ENCODE measurements at regions not wholly inside any gene's neighbourhood (a gene's known extent, or its start where the extent isn't known, plus 50 kb on each side); places are given as distances from the start of the nearest gene placed in this dataset.
A peak's percentile ranks its signal among the peaks of the same experiment; 100 is the strongest.
"Not testable (repeated sequence)": the region's sequence is repeated elsewhere in the genome, so short reads cannot be mapped to it uniquely, and the experiment has no call there.

DNA sequence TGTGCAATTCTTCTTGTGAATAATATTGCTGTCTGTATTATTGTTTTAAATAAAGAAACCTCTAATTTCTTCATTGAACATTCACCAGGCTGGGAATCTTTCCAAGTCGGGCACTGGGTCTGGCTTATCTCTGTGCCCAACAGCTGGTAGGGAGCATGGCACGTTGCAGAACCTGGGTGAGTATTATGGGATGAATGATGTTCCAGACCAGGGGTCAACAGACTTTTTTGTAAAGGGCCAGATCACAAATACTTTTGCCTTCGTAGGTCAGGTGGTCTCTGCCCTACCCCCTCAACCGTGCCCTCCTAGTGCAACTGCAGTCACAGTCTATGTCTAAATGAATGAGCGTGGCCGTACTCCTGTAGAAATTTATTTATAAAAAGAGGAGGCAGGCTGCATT is 81.6 kb upstream of the FOXQ1 start:
- no peak for DNase-seq

GRCh38 chr6:1229808-1230207 is 82.1 kb upstream of the FOXQ1 start:
- no peak for DNase-seq

- no peak for DNase-seq
Measured at GRCh38 chr6:1229301-1229700, 82.6 kb upstream of the FOXQ1 start.

DNA sequence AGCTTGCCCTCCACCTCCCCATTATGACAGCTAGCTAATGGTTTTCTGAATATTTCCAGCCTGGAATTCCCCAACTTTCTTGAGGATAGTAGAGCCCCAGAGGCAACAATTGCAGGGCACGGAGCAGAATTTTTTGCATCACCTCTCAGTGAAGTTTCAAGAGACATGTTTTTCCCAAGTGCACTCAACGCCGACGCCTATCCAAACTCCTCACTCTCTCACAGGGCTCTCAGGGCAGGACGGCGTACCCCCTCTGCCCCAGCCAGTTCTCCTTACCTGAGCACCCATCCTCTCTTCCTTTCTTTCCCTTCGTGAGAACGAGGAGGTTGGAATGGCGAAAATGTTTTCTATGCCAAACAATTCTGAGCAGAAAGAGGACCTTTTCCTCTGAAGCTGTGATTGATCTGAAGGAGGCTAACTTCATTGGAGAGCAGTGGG is 83.1 kb upstream of the FOXQ1 start:
- DNase-seq: no peak

DNA sequence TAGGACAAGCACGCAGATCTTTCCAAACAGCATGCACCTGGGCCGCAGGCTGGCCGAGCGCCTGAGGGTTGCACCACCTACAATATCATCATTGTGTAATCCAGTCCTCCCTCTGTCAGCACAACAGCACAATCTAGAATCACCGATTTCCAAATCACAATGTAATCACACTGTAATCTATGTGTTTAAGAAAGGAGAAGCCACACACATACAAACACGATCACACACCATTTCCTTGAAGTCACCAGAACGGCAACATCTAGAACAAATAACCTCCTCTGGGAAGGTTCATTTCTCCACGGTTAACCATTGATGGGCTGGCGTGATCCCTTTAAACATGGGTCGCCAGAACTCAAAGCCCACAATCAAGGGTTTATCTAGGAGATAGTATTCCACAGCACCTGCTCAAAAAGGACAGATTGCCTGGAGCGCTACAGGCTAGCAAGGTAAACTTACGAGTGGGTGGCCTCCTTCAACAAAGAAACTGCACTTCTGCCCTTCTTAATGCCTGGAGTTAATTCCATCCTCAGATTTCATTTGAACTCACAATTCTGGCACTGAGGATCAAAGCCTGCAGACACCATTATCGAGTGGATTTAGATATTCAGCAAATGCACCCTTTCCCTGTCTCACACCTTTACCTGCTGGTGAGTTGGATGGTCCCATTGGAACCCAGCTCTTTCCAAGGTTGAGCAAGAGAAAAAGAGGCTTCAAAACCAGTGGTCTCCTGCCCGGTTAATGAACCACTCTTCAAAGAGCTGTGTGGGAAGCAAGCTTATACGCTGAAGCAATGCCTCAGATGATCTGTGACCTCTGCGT is 83.8 kb upstream of the FOXQ1 start:
- no peak for DNase-seq

- no peak for DNase-seq
Measured at GRCh38 chr6:1227600-1227934, 84.3 kb upstream of the FOXQ1 start.

GRCh38 chr6:1226277-1227099 is 85.4 kb upstream of the FOXQ1 start:
- no peak for DNase-seq

DNA sequence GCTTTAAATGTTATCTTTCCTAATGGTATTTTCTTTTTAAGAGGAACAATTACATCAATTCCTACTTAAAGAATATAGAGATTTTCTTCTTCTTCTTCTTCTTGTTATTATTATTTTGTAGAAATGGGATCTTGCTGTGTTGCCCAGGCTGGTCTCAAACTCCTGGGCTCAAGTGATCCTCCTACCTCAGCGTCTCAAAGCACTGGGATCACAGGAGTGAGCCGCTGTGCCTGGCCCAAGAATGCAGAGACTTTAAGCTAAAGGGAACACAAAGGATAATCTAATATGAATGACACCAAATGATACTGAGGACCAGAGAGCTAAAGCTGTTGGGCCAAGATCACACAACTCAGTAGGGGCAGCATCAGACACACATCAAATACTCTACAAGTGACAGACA is 87.4 kb upstream of the FOXQ1 start:
- no peak for DNase-seq

DNA sequence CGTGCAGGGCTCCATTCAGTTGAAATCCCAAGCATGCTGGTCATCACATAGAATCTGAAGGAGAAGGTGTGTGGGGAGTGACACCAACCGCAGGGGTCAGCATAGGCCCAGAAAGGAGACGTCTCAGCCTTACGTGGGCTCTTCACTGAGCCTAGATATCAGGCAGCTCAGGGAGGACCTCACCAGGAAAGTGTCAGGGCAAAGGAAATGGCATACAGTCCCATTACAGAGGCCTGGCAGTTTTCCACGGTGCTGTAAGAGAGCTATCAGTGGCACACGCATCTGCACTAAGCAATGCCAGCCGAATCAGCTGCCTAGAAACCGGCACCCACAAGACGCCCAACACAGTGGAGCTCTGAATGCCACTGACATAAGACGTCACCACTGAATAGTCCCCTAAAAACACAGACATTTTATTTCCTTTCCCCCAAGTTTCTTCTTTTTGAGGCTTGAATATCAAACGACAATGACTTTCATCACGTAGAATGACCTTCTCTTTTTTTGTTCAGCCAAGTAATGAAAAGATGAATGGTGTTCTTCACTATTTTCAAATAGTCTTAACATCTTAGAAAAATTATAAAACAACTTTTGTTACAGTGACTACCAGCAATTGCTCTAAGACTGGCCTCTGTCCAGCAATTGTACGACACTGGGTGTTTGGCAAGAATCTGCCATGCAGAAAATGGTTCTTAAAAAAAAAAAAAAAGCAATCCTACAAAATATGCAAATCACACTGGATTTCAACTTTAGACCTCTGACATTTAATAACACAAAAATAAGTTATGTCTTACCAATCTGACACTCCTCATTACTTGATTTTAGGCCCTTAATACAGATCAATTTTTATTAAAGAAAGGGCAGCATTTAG is 88.9 kb upstream of the FOXQ1 start:
- no peak for DNase-seq

GRCh38 chr6:1217396-1217795 is 94.5 kb upstream of the FOXQ1 start:
- DNase-seq: no peak

GRCh38 chr6:1216488-1216974 is 95.4 kb upstream of the FOXQ1 start:
- DNase-seq: no peak

GRCh38 chr6:1215884-1216487 is 95.9 kb upstream of the FOXQ1 start:
- no peak for DNase-seq

DNA sequence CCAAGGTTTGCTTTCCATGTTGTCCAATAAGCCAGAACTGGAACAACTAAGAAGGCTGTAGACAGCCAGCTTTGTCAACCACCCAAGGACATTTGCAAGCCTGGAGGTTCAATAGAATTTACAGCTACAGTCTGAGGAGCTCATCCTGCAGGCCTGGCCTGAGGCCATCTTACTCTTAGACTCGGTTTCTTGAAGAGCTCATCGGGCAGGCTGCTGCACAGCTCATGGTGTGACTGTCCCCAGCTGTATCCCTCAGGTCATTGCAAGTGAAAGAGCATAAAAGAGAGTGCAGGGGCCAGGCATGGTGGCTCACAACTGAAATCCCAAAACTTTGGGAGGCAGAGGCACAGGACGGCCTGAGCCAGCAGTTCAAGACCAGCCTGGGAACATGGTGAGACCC is 96.9 kb upstream of the FOXQ1 start:
- DNase-seq: no peak

GRCh38 chr6:1212919-1213318 is 99.0 kb upstream of the FOXQ1 start:
- no peak for DNase-seq

- not testable (repeated sequence) for DNase-seq
Measured at GRCh38 chr6:1212138-1212537, 99.8 kb upstream of the FOXQ1 start.

GRCh38 chr6:1210631-1211030 is 101.3 kb upstream of the FOXQ1 start:
- DNase-seq: not testable (repeated sequence)

DNA sequence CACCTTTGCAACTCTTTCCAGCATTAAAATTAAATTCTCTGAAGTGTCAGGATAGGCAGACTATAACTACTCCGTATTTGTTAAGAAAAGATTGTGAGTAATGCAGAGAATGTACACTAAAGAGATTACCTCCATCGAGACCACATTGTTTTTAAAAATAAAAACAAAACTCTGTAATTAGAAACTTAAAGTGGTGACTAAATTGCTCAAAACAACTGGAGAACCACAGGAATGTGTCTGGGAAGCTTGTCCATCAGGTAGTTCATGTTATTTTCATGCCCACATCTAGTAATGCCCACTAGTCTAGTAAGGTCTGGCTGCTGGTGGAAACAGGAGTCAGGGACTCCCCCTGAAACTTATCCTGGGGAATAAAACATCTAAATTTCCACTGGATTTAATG is 103.0 kb upstream of the FOXQ1 start:
- DNase-seq: no peak

GRCh38 chr6:1203546-1203945 is 108.4 kb upstream of the FOXQ1 start:
- DNase-seq: no peak

GRCh38 chr6:1202201-1202600 is 109.7 kb upstream of the FOXQ1 start:
- DNase-seq: no peak

DNA sequence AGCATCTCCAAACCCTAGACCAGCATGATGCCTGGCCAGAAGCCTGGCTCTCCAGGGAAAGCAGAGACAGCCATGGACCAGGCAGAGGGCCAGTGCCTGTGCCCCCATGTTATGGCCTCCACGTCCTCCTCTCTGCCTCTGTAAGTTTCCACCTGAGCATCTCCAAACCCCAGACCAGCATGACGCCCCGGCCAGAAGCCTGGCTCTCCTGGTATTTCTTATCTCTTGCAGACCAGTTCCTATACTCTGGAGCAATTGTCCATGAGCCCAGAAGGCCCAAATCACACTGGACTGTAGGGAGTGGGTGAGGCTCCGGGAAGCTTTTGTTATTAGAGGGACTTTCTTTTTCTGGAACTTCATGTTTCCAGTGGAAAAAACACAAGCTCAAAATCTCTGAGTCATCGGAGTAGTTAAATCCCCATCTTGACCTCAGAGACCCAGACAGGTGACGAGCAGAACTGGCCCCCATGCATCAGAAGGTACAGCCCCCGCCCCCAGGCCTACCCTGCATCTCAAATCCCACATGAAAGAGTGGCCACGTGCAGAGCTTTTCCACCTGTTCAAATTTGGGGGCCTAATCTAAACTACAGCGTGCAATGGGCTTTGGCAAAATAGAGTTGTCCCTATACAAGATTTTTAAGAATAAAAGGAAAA is 110.2 kb upstream of the FOXQ1 start:
- peak; percentile 34 for DNase-seq

DNA sequence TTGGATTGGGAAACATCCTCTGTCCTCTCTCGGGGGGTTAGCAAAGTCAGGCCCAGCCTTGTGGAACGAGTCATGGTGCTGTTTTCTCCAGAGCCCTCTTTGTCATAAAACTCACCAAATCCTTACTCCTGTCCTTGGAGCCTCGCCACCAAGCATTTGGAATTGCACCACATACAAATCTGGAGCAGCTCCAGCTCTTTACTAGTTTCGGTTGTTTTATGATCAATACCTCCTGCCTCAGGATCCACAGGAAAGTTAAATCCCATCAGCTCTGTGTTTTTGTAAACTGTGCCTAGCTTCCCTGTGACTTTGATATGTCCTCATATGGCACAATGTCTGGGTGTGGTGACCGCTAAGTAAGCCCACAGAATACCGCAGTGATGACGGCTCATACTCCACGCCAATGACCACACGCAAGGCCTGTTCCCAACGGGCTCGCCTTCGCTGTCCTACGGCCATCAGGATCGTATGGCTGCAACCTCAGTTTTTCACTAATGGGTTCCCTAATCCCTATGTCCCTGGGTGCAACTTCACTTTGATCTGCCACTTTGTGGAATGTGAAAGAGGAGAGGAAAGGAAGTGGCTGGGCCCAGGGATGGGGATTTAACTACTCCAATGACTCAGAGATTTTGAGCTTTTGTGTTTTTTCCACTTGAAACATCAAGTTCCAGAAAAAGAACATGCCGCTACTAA is 111.3 kb upstream of the FOXQ1 start:
- no peak for DNase-seq

GRCh38 chr6:1200081-1200408 is 111.9 kb upstream of the FOXQ1 start:
- no peak for DNase-seq

Measured in stimulated activated CD4-positive, alpha-beta T cell treated with anti-CD3 and anti-CD28 coated beads, Interleukin-15, amount 100 ng/mL, for 24 hours (primary cell).